ENCODE measurements at regions not wholly inside any gene's neighbourhood (a gene's known extent, or its start where the extent isn't known, plus 50 kb on each side); places are given as distances from the start of the nearest gene placed in this dataset.

DNA sequence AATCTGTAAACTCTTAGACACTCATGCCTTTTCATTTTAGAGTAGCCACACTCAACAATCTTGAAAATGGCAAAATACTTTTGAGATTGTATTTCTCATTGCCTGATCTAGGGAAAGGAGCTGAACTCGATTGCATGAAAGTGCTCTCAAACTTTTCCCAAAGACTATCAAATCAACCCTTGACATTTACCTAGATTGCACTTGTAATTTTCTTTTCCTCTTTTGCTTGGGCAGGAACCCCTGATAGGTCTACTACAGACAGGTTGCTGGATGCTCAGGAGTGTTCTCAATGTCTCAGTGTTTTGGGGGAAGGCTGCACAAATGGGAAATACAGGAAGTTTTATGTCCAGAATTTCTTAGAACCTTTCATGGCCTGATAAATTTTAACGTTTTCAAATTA lies 468.0 kb upstream of the GJE1 start:
- DNase-seq, result no peak

DNA sequence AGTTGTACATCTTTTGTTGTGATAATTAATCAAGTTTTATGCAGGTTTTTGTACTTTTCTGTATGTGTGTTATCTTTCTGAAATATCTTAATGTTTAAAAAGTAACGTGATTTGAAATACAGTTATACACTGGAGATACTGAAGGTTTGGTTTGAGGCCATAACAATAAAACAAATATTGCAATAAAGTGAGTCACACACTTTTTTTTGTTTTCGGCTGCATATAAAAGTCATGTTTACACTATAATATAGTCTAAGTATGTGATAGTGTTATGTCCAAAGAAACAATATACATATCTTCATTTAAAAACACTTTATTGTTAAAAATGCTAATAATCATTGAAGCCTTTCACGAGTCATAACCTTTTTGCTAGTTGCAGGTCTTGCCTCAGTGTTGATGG lies 473.1 kb upstream of the GJE1 start:
- DNase-seq, result no peak

DNA sequence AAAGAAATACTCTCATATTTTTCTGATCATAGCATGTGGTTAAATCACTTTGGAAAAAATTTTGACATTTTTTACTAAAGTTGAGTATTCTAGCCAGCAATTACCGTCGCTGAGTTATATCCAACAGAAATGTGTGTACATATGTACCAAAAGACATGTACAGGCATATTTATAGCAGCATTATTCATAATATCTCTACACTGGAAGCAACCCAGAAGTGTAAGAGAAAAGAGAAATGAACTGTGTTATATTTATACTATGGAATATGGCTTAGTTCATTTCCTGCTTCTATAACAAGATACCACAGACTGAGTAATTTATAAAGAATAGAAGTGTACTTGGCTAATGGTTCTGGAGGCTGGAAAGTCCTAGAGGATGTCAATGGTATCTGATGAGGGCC lies 474.0 kb upstream of the GJE1 start:
- DNase-seq, result no peak

DNA sequence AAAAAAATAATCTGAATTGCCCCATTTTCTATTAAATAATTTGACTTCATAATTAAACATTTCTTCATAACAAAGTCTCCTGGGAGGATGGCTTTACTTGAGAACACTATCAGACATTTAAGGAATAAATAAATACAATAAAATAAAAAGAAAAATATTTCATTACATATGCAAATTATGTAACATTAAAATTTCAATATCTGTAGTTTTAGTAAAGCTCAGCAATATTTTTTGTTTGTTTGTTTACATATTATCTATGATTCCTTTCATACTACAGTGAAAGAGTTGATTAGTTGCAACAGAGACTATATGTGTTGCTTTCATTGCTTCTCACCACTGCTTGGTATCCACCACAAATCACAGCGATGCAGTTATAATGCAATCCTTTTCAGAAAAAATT lies 474.9 kb upstream of the GJE1 start:
- no peak for DNase-seq

DNA sequence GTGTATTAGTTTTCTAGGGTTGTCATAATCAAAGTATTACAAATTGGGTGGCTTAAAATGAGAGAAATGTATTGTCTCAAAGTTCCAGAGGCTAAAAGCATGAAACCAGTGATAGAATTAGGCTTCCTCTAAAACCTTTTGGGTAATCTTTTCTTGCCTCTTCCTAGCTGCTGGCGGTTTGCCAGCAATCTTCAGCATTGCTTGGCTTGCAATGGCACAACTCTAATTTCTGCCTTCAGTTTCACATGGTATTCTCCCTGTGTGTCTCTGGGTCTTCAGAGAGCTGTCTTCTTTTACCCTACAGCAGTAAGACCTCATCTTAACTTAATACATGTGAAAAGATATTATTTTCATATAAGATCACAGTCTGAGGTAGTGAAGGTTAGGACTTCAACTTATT lies 479.1 kb upstream of the GJE1 start:
- DNase-seq, result no peak

DNA sequence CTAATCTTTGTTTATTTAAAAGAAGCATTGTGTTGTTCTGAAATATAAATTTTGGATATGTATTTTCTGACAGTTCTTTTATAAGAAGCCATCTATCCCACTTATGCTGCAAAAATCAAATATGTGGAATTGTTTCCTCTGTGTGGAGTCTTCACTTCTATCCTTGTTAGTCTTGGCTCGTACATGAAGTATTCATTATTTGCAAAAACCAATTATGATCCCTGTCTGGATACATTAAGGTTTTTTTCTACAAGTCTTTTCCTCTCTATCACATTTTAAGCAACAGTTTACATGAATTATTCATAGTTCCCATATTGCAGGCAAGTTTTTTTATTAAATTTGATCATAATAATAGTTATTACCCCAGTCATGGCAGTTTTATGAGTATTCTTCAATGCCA lies 490.8 kb upstream of the GJE1 start:
- DNase-seq, result no peak

DNA sequence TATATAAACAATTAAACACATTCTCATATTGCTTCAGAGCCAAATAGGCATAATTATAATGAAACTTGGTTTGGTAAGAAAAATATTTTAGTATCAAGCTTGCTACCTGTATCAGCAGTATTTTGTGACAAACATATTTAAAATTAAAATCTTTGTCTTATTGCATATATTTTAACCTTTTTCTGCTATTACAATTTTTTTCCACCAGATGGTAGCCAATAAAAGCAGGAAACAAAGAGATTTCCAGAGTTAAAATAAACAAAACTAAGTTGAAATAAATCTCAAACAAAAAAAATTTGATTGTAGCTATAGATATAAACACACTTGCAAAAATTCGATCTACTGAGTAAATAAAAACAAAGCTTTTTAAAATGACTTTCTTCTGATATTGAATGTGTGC lies 491.3 kb upstream of the GJE1 start:
- no peak for DNase-seq

DNA sequence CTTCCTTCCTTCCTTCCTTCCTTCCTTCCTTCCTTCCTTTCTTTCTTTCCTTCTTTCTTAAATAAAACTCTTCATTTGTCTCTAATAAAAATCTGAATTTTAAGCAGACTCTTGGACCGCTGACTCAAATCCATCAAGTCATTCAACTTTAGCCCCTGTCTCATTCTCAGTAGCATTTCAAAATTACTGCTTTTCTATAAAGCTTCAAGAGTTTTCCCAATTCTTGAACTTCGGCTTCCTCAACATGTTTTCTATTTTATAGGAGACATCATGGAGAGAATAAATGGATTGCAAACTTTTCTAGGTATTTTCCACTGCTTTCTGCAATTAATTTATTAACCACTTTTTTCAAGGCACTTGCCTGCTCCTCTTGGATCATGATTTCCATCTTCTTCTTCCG lies 497.1 kb upstream of the GJE1 start:
- DNase-seq, result no peak

DNA sequence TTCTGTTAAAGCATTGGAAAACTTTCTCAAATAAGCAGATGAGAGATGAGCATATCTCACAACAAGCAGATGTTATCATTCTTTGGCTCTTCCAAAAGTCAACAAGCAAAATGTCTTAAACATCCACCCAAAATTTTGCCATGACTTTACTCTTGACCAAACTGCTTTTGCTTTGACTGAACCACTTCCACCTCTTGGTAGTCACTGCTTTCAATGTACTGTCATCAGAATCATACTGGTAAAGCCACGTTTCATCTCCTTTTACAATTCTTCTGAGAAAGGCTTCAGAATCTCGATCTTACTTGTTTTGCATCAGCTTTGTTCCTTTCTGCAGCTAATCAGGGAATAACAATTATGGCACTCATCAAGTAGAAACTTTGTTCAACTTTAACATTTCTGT lies 498.5 kb upstream of the GJE1 start:
- no peak for DNase-seq

DNA sequence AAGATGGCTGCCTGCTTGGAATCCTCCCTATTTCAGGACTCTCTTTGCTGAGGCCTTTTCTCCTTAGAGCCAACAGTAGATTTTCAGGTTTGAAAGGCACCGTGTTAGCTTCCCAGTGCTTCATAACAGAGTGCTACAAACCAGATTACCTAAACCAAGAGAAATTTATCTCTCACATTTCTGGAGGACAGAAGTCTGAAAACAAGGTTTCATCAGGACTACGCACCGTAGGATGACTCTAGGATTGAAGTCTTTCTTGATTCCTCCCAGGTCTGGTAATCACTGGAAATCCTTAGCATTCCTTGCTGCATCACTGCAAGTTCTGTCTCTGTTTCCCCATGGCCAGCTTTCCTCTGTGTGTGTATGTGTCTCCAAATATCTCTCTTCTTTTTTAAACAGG lies 508.4 kb upstream of the GJE1 start:
- DNase-seq, result no peak

DNA sequence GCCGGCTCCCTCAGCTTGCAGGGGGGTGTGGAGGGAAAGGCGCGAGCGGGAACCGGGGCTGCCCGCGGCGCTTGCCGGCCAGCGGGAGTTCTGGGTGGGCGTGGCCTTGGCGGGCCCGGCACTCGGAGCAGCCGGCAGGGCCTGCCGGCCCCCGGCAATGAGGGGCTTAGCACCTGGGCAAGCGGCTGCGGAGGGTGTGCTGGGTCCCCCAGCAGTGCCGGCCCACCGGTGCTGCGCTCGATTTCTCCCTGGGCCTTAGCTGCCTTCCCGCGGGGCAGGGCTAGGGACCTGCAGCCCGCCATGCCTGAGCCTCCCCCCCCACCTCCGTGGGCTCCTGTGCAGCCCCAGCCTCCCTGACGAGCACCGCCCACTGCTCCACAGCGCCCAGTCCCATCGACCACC lies 514.5 kb upstream of the GJE1 start:
- no peak for DNase-seq

DNA sequence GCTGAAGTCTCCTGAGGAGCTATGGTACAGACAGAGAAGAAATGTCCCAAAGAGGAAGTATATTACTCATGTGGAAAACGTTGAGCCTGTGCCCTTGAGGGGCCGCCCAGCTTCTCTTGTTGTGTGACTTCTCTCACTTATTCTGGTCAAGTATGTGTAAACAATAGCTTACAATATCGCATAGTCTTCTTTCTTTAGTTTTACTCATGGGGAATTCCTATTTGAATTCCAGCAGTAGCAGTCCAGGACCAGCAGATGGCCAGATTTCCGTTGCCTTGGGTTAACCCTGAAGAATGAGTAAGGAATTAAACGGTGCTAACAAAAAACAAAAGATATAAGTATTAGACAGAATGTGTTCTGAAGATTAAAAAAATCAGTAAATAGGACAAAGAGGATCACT lies 522.0 kb upstream of the GJE1 start:
- no peak for DNase-seq

DNA sequence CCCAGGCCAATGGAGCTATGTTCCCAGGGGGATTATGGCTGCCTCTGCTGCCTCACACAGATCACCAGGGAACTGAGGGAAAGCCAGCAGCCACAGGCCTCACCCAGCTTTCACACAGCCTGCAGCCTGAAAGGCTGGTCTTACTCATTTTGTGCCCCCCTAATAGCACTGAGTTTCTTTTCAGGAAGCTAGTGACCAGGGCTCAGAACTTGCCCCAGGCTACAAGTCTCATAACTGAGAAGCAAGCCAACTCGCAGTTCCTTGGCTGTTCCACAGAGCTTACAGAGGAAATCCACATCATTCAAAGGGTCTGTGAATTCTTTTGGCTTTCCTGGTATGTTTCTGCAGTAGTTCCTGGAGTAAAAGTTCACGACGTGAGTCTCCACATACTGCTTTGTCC lies 524.8 kb upstream of the GJE1 start:
- no peak for DNase-seq

DNA sequence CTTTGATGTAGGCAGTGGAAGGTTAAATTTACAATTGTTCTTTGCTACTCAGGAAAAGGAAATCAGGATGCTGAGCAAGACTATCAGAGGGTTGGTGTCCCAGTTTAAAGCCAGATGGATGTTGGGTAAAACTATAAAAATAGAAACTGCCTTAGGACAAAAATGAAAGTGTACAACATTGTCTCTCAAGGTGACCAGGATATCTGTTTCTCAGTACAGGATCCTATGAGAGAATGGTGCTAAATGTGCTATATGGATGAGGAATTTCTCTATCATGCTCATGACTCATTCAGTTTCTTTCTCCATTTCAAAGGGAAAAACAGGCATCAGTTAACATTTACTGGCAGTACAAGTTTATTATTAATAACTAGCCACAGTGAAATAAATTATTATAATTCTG lies 534.2 kb upstream of the GJE1 start:
- DNase-seq, result no peak

DNA sequence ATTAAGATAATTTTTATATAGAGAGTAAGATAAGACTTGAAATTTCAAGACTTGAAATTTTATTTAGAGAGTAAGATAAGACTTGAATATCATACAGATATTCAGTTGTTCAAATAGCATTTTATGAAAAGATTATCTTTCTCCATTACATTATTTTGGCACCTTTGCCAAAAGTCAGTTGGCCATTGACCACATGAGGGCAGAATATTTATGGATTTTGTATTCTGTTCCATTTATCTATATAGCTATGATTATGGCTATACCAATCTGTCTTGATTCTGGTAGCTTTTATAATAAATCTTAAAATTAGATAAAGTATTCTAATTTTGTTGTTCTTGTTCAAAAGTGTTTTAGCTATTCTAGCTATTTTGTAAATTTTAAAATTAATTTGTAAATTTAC lies 537.9 kb upstream of the GJE1 start:
- DNase-seq, result no peak

DNA sequence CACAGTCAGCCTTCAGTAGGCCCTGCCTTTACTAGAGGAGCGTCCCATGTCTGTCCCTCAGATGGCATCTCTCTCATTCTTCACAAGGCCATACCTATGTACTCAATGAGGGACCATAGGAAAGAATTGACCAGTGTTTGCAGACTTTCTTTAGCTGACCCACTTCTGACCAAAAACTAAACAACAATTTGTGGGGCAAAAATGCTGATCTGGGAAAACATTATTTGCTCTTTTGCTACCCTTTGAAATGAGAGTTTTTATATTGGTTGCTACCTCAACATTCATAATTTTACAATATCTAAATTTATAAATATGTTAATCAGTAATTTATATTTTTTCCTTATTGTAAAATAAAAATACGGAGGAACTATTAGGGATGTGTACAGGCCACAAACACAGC lies 539.4 kb upstream of the GJE1 start:
- DNase-seq, result no peak

DNA sequence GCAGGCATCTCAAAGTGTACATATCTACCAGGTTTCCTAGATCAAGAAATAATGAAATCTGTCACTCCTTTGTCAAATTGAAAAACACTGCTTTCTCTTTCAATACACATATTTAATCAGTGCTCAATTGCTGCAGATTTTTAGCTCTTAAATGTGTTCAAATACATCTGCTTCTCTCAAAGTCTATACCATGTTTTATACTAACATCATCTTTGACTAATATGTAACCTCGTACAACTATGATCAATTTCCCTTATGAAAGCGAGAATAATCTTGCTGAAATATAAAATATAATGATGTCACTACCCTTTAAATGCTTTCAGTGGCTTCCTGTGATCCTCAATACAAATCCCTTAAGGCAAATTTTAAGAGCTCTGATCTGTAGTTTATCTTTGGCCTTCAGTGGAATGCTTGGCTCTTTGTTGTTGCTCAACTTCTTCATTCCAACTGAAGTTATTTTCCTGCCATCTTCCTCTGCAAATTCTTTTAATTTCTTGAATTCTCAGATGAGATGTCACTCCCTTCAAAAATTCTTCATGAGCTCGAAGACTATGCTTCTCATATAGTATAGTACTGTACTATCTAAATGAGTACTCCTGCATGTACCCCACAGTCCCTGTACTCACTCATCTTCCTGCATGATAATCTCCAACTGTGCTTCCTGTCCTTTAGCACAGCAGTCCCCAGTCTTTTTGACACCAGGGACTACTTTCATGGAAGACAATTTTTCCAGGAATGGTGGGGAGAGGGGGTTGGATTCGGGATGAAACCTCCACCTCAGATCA lies 545.1 kb upstream of the GJE1 start:
- DNase-seq, result no peak

DNA sequence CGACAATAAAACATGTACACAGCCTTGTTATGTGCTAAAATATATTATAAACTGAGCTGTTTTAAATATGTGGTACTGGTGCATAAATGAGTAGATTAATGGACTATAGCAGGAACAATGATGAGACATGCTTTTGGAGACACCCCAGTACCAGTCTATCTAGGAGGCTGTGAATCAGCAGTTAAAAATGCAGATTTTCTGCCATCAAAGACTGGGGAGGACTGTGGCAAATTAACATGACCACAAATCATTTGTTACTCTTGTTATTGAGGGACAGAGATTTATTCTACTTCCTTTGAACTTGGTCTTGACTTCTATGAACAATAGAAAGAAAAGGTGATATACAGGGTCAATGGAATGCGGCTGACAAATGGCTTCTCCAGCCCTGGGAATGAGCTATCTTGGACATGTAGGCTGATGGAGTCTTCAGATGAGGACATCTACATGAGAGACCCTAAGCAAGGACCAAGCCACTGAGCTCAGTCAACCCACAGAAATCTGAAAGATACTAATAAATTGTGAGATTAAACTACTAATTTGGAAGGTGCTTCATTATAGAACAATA lies 551.7 kb upstream of the GJE1 start:
- DNase-seq, result no peak

DNA sequence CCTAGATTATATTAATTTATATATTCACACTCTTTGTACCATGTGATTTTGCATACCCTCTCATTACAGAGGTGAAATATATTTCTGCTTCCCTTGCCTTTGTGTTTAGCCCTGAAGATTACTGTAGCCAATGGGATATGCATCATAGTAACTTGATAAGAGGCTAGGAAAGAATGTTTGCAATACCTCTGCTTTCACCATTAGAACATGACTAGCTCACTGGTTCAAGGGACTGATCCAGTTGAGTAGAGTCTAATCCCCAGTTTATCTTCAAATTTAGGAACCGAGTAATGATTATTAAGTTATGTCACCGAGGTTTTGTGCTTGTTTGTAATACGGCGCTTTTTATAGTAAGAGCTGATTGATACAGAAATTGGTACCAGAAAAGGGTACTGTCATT lies 552.6 kb upstream of the GJE1 start:
- DNase-seq, result no peak

DNA sequence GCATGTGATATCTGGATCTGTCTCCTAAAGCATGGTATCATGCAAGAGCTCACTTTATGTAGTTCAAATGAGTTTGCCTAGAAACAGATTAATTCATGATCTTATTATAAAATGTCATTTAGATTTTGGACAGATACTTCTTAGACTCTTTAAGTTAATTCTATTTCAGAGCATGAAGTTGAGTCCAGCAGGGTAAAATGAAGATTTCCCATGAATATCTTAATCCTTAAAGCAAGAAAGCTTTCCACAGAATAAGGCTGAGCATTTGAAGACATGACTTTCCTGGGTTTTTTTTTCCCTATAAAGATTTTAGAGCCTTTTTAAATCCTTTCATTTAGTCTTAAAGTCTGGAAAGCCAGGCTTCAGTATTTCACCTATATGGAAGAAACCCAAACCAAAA lies 556.0 kb upstream of the GJE1 start:
- DNase-seq, result no peak

DNA sequence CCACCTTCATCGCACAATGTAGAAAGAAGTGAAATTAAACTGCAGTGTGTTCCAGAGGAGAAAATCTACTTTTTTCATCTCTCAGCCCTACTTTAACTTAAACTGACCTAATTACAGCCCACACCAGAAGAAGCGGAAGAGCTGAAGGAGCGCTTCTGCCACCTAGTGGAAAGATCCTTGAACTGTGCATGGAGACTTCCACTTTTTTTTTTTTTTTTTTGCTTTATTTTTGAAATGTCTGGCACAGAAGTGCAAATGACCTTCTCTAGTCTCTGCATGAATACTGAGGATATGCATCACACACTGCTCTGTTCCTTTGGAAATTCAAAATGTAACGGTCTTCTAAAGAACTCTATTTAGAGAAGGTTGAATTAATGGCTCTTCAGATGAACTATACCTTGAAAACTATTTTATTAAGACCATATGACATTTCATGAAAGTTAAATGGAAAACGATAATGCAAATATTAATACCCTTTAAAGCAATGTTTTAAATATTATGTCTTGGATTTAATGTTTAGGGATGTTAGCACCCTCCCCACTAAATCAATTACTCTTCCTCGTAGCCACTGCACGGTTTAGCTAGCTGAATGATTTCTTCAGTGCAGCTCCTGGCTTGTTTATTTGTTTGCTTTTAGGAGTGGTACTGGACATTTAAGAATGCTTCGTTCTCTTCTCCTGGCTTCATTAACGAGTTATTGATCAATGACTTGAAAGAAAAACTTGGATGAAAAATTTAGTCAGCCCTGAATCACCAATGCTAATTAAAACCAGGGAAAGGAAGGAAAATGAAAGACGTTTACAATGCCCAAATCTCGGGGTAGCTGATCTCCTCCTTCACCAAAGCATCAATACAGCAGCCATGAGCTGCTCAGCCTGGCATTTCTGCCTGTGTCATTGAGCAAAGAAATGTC lies 569.6 kb upstream of the GJE1 start:
- DNase-seq, result peak; percentile 63

DNA sequence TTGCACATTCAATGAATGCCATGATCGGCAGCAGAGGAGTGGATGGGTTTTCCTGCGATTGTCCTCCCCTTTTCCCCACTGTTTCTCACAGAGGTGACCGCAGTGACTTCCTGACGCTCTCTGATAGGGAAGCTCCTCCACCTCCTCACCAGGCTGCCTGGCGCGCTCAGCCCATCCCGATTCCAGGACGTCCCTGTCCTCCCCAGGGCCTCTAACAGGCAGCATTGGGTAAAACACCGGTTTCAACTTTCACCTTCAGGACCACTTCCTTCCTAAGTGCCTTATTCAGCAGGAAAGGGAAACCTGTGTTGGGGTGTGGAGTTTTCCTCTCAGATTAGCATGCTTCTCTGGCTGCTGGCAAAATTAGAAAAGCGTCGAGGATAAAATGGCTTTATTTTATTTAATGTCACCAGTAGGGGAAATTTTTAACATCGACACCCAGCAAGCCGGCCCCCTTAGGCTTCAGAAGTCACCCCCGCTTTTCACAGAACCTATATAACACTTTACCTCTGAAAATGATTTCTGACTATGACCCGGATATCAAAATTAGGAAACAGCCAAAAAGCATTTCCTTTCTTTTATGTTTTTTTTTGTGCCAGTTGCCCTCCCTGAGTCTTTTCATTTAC lies 570.4 kb upstream of the GJE1 start:
- no peak for DNase-seq

DNA sequence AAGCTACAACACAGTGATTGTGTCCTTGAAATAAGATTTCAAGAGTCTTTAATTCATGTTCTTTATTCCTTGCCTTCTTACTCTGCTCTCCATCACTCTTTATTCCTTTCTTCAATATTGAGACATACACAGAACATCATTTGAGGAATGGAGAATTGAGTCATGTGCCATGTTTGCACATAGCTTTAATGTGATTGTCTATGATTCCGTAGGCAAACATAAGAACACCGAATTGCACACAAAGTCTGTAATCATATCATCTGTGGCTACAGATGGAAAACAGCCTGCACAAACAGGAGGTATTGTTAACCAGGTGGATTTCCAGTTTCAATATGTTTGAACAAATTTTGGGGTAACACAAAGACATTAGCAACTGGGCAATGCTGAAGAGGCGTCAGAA lies 571.6 kb upstream of the GJE1 start:
- no peak for DNase-seq

DNA sequence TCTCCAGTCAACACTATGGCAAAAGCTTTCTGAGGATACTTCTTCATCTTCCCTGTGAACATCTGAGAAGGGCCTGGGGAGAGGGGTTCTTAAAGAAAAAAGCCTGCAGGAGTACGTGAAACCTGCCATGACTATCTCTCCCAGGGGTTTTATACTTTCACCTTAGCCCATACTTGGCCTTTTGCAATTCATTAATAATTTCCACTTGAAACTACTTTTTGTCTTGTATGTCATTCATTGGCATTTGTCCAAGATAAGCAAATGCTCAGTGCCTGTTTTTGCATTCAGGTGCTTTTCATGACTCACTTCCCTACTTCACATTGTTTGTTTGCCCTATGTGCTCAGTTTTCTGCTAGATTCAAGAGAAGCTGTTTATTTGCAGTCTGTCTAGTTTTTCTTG lies 580.3 kb upstream of the GJE1 start:
- peak; percentile 77 for DNase-seq
